ENCODE measurements at regions not wholly inside any gene's neighbourhood (a gene's known extent, or its start where the extent isn't known, plus 50 kb on each side); places are given as distances from the start of the nearest gene placed in this dataset.
A peak's percentile ranks its signal among the peaks of the same experiment; 100 is the strongest.

DNA sequence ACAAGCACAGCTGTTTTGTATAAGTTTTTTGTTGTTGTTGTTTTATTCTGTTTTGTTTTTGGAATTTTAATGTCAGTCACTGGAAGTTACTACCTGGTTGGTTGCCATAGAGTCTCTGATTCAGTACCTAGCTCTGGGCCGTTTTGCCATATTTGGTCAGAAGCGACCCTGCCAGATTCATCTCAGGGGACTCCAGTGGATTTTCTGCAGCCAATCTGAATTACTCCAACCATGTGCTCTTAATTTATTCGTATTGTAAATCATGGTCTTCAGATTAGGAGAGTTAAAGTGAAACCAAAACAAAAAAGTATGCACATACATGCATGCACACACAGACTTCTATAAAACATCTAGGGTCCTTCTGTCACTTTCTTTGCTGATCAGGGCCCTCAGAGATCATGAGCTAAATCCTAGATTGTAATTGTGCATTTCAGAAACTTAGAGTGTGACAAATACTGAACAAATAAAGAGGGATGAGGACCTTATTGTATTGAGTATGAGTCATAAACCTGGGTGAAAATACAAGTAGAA lies 317.4 kb upstream of the UBE2E3 start:
- peak overlapping the region; percentile 5; the same call in 1 of the 2 replicates for H3K4me2 ChIP-seq (ENCODE audit: low read length)
- no peaks in the 10 kb centered on the region for H3K36me3 ChIP-seq (ENCODE audit: control insufficient read depth in 1 of 2, insufficient read depth in 2 of 2, low read length in 2 of 2)
- DNase-seq (ENCODE audit: low read depth, low spot score) (no peak), ATAC-seq (no peak)
- ChIA-PET POLR2A (no interaction called here), RAD21 (ENCODE audit: low non-redundant PET in 1 of 2, low total read pairs in 2 of 2, uncharacterized antibody in 2 of 2, unreplicated experiment in 2 of 2) (no interaction called here), CTCF (no interaction called here)
- no peaks in the 10 kb centered on the region for H3K9me3 ChIP-seq (ENCODE audit: control insufficient read depth in 1 of 2, insufficient read depth in 1 of 2, low read depth in 1 of 2, low read length in 2 of 2)
- no peak overlapping the region for H3K27ac ChIP-seq (ENCODE audit: low read depth, low read length)
- H2AFZ ChIP-seq (ENCODE audit: low read depth, low read length, poor library complexity, severe bottlenecking) = no peak overlapping the region
- TF ChIP-seq SIN3A (IDR thresholded peaks at IDR 0.05; ENCODE audit: low read depth) (no peak), ZNF274 (IDR thresholded peaks at IDR 0.05; ENCODE audit: low read depth, low read length) (no peak), POLR2AphosphoS5 (IDR thresholded peaks at IDR 0.05; ENCODE audit: low read depth, low read length) (no peak), EGR1 (IDR thresholded peaks at IDR 0.05; ENCODE audit: low read depth) (no peak), SRF (IDR thresholded peaks at IDR 0.05; ENCODE audit: low read depth) (no peak), SP1 (IDR thresholded peaks at IDR 0.05; ENCODE audit: low read depth) (no peak), ZFX (IDR thresholded peaks at IDR 0.05) (no peak), YY1 (IDR thresholded peaks at IDR 0.05; ENCODE audit: extremely low read depth, insufficient replicate concordance, low read depth, low read length) (no peak), TCF7L2 (IDR thresholded peaks at IDR 0.05; ENCODE audit: borderline replicate concordance, extremely low read depth, insufficient read depth, insufficient read length) (no peak), CBX3 (IDR thresholded peaks at IDR 0.05; ENCODE audit: low read depth) (no peak), EZH2 (IDR thresholded peaks at IDR 0.05) (no peak), ELF1 (IDR thresholded peaks at IDR 0.05; ENCODE audit: borderline replicate concordance, low read depth) (no peak), FOSL1 (IDR thresholded peaks at IDR 0.05; ENCODE audit: low read depth) (no peak), CEBPB (IDR thresholded peaks at IDR 0.05; ENCODE audit: low read depth) (no peak)
- TF ChIP-seq, protein P1, sequence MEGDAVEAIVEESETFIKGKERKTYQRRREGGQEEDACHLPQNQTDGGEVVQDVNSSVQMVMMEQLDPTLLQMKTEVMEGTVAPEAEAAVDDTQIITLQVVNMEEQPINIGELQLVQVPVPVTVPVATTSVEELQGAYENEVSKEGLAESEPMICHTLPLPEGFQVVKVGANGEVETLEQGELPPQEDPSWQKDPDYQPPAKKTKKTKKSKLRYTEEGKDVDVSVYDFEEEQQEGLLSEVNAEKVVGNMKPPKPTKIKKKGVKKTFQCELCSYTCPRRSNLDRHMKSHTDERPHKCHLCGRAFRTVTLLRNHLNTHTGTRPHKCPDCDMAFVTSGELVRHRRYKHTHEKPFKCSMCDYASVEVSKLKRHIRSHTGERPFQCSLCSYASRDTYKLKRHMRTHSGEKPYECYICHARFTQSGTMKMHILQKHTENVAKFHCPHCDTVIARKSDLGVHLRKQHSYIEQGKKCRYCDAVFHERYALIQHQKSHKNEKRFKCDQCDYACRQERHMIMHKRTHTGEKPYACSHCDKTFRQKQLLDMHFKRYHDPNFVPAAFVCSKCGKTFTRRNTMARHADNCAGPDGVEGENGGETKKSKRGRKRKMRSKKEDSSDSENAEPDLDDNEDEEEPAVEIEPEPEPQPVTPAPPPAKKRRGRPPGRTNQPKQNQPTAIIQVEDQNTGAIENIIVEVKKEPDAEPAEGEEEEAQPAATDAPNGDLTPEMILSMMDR (IDR thresholded peaks at IDR 0.05 in 2 of 3, conservative IDR thresholded peaks at IDR 0.05 in 1 of 3; ENCODE audit: borderline replicate concordance in 1 of 3, insufficient read depth in 1 of 3, low read depth in 2 of 3, low read length in 2 of 3) = no peak
- TF ChIP-seq, protein P2, sequence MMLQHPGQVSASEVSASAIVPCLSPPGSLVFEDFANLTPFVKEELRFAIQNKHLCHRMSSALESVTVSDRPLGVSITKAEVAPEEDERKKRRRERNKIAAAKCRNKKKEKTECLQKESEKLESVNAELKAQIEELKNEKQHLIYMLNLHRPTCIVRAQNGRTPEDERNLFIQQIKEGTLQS (IDR thresholded peaks at IDR 0.05) = no peak
- TF ChIP-seq, protein P3, sequence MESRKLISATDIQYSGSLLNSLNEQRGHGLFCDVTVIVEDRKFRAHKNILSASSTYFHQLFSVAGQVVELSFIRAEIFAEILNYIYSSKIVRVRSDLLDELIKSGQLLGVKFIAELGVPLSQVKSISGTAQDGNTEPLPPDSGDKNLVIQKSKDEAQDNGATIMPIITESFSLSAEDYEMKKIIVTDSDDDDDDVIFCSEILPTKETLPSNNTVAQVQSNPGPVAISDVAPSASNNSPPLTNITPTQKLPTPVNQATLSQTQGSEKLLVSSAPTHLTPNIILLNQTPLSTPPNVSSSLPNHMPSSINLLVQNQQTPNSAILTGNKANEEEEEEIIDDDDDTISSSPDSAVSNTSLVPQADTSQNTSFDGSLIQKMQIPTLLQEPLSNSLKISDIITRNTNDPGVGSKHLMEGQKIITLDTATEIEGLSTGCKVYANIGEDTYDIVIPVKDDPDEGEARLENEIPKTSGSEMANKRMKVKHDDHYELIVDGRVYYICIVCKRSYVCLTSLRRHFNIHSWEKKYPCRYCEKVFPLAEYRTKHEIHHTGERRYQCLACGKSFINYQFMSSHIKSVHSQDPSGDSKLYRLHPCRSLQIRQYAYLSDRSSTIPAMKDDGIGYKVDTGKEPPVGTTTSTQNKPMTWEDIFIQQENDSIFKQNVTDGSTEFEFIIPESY (IDR thresholded peaks at IDR 0.05; ENCODE audit: extremely low read depth, insufficient replicate concordance, low read length) = no peak
- TF ChIP-seq, protein P4, sequence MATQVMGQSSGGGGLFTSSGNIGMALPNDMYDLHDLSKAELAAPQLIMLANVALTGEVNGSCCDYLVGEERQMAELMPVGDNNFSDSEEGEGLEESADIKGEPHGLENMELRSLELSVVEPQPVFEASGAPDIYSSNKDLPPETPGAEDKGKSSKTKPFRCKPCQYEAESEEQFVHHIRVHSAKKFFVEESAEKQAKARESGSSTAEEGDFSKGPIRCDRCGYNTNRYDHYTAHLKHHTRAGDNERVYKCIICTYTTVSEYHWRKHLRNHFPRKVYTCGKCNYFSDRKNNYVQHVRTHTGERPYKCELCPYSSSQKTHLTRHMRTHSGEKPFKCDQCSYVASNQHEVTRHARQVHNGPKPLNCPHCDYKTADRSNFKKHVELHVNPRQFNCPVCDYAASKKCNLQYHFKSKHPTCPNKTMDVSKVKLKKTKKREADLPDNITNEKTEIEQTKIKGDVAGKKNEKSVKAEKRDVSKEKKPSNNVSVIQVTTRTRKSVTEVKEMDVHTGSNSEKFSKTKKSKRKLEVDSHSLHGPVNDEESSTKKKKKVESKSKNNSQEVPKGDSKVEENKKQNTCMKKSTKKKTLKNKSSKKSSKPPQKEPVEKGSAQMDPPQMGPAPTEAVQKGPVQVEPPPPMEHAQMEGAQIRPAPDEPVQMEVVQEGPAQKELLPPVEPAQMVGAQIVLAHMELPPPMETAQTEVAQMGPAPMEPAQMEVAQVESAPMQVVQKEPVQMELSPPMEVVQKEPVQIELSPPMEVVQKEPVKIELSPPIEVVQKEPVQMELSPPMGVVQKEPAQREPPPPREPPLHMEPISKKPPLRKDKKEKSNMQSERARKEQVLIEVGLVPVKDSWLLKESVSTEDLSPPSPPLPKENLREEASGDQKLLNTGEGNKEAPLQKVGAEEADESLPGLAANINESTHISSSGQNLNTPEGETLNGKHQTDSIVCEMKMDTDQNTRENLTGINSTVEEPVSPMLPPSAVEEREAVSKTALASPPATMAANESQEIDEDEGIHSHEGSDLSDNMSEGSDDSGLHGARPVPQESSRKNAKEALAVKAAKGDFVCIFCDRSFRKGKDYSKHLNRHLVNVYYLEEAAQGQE (IDR thresholded peaks at IDR 0.05; ENCODE audit: low read depth) = no peak
- no TSS peak for BruUV-seq (replicated peaks)
- H3K79me2 ChIP-seq (ENCODE audit: insufficient read depth, low read length) = no peaks in the 10 kb centered on the region
- H3K9ac ChIP-seq (ENCODE audit: low read length) = no peak overlapping the region
- no peaks in the 10 kb centered on the region for H4K20me1 ChIP-seq (ENCODE audit: insufficient read depth)
- H3K4me3 ChIP-seq (replicated peaks in 1 of 2; ENCODE audit: low read depth in 1 of 2, low read length in 2 of 2) = no peak overlapping the region
- intact Hi-C loops (cut with micrococcal nuclease) = no loop called here
- no peaks in the 10 kb centered on the region for H3K27me3 ChIP-seq (ENCODE audit: insufficient read depth, low read length)
- no peaks in the 10 kb centered on the region for H3K9me2 ChIP-seq (ENCODE audit: insufficient read depth)
- peaks cover 0 to 4% of the 10 kb centered on the region in 2 experiments; a peak in 2 of 4 replicates for H3K4me1 ChIP-seq (ENCODE audit: control insufficient read depth in 1 of 2, insufficient read depth in 2 of 2, low read length in 2 of 2)
